Transverse colon (tissue), 4 donors: ENCODE measurements at regions not wholly inside any gene's neighbourhood (a gene's known extent, or its start where the extent isn't known, plus 50 kb on each side); places are given as distances from the start of the nearest gene placed in this dataset.

ENCODE experiments used
- DNase-seq: peaks from one replicate; pipeline ENCODE4 v3.0.0-alpha.2; 2019
- H3K27ac ChIP-seq, 4 donors: fragments of 200-600 bp; sonication (generic); 2 replicates each; pipeline ENCODE4 v1.5.1; 2016 to 2018; ENCODE audit warnings: inconsistent platforms in 4 of 4
- H3K27me3 ChIP-seq: fragments of 200-600 bp; sonication (generic); 2 replicates; pipeline ENCODE4 v1.5.1; 2017; ENCODE audit warnings: inconsistent platforms
- H3K36me3 ChIP-seq, 4 donors: fragments of 200-600 bp; sonication (generic); 2 replicates each; pipeline ENCODE4 v1.5.1; 2017 to 2019; ENCODE audit warnings: inconsistent platforms in 4 of 4
- H3K4me1 ChIP-seq, 4 donors: fragments of 200-600 bp; sonication (generic); 2 replicates each; pipeline ENCODE4 v1.5.1; 2017 to 2020; ENCODE audit warnings: inconsistent platforms in 4 of 4
- H3K4me3 ChIP-seq, 4 donors: fragments of 200-600 bp; sonication (generic); 1 replicate in 1 of 4; 2 replicates in 3 of 4; pipeline versions ENCODE4 v1.5.1 to v1.6.1; 2017 to 2019; ENCODE audit warnings: inconsistent platforms in 4 of 4
- H3K9me3 ChIP-seq, 2 donors: fragments of 200-600 bp; sonication (generic); 2 replicates each; pipeline ENCODE4 v1.5.1; 2017 to 2019; ENCODE audit warnings: inconsistent platforms in 2 of 2
- CTCF ChIP-seq, 5 experiments: fragments of 200-600 bp in 3 of 5; fragments of 450-650 bp in 2 of 5; sonication (generic) in 3 of 5; IDR thresholded peaks; 1 replicate in 2 of 5; 2 replicates in 3 of 5; pipeline ENCODE4 v1.5.1; 2016 to 2017; ENCODE audit warnings: antibody characterized with exemption in 5 of 5, inconsistent platforms in 3 of 5, mild to moderate bottlenecking in 2 of 5, moderate library complexity in 1 of 5
- EP300 ChIP-seq: sonication (generic); formaldehyde crosslinking; IDR thresholded peaks from one replicate; pipeline ENCODE4 v1.6.1; 2017; ENCODE audit warnings: antibody characterized with exemption, low read depth
- POLR2A ChIP-seq: fragments of 450-650 bp; IDR thresholded peaks from one replicate; pipeline ENCODE4 v1.6.1; 2016; ENCODE audit warnings: antibody characterized with exemption, mild to moderate bottlenecking, moderate library complexity
- POLR2AphosphoS5 ChIP-seq, 3 donors: sonication (generic); formaldehyde crosslinking; IDR thresholded peaks; one replicate each; pipeline ENCODE4 v1.6.1; 2016; ENCODE audit warnings: antibody characterized with exemption in 3 of 3
- WGBS, 2 donors: methylation state at CpG; one replicate each; pipeline ENCODE4 v1.1.5; 2018; ENCODE audit warnings: low coverage in 1 of 2; 5-methylcytosine and 5-hydroxymethylcytosine counted together
- in situ Hi-C, 4 donors: fragments of 200-750 bp; cut with MboI; loops; one replicate each; pipeline versions ENCODE4 v1.15.0 to v1.15.1; 2017; ENCODE audit warnings: low sequenced_read_pairs in 3 of 4, low pct_ligation_motif_present in 1 of 4, low pct_unique_long_range_greater_than_20kb in 1 of 4
- intact Hi-C: fragments of 100-400 bp; cut with DNase I; formaldehyde crosslinking; loops from one replicate; pipeline ENCODE4 v1.15.1; 2023; ENCODE audit warnings: low total_unique reads
- small RNA-seq, 4 donors: library from RNA; depleted of rRNA; stranded (forward); fragments of <200 nt; gene quantifications; one replicate each; pipeline ENCODE3, GENCODE V24; 2016

DNA sequence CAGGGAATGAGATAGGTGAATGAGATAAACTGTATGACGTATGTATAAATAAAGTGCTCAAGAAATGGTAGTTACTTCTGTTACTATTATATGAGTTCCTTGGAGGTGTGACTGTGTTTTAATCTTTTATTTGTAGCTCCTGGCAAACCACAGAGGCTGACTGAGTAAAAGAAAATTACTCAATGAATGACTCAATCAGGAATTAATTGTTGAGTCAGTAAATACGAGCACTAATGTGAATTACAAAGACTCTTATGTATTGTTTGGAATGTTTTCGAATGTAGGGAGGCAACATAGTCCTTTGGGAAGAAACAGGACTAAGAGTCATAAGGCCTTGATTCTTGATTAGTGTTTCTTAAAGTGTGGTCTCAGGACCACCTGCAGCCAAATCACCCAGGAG is 51.1 kb upstream of the BLID start:
- DNase-seq, result no peak
- WGBS, 2 donors, result 61 to 73% methylated on average over 3 of the region's 3 CpGs
- TF ChIP-seq CTCF (IDR thresholded peaks at IDR 0.05), result no peak
- no peak for TF ChIP-seq EP300
- no peak for TF ChIP-seq POLR2A
- TF ChIP-seq POLR2AphosphoS5 (IDR thresholded peaks at IDR 0.05), result no peak

GRCh38 chr11:122165607-122166371 is 49.8 kb upstream of the BLID start:
- in situ Hi-C loops (no loop called here), intact Hi-C loops (no loop called here)
- no peaks in the 10 kb centered on the region for H3K27me3 ChIP-seq
- TF ChIP-seq POLR2A, result no peak
- no peak for TF ChIP-seq POLR2AphosphoS5 (IDR thresholded peaks at IDR 0.05)
- TF ChIP-seq CTCF (IDR thresholded peaks at IDR 0.05), result no peak
- TF ChIP-seq EP300, result no peak
- H3K4me1 ChIP-seq, result no peaks in the 10 kb centered on the region
- no peaks in the 10 kb centered on the region for H3K9me3 ChIP-seq
- H3K4me3 ChIP-seq, result no peak overlapping the region
- no peaks in the 10 kb centered on the region for H3K36me3 ChIP-seq
- 69 to 78% methylated on average over 7 of the region's 7 CpGs for WGBS, 2 donors
- no peak for DNase-seq
- H3K27ac ChIP-seq, result no peak overlapping the region

More for the DNA sequence above, 51.1 kb upstream of the BLID start:
- no peak overlapping the region for H3K4me3 ChIP-seq
- no peaks in the 10 kb centered on the region for H3K36me3 ChIP-seq
- in situ Hi-C loops (no loop called here), intact Hi-C loops (no loop called here)
- H3K4me1 ChIP-seq, result no peaks in the 10 kb centered on the region
- no peak overlapping the region for H3K27ac ChIP-seq
- H3K9me3 ChIP-seq, result no peaks in the 10 kb centered on the region
- H3K27me3 ChIP-seq, result no peaks in the 10 kb centered on the region

Small RNA genes in the stretch of these regions (small RNA-seq; reads per million reads assigned to genes)
- gene RNU4ATAC10P, result 0 reads per million in 4 donors
- gene RNU4ATAC5P, result 0 reads per million in 4 donors
- 0 reads per million in 4 donors for gene RNU6-592P
